DMS 273 (cell line): ENCODE measurements at regions not wholly inside any gene's neighbourhood (a gene's known extent, or its start where the extent isn't known, plus 50 kb on each side); places are given as distances from the start of the nearest gene placed in this dataset.

Experiments used
- DNase-seq: peaks from one replicate; lab custom pipeline; 2025; ENCODE audit not compliant: unreplicated experiment; lab: John Stamatoyannopoulos, UW

DNA sequence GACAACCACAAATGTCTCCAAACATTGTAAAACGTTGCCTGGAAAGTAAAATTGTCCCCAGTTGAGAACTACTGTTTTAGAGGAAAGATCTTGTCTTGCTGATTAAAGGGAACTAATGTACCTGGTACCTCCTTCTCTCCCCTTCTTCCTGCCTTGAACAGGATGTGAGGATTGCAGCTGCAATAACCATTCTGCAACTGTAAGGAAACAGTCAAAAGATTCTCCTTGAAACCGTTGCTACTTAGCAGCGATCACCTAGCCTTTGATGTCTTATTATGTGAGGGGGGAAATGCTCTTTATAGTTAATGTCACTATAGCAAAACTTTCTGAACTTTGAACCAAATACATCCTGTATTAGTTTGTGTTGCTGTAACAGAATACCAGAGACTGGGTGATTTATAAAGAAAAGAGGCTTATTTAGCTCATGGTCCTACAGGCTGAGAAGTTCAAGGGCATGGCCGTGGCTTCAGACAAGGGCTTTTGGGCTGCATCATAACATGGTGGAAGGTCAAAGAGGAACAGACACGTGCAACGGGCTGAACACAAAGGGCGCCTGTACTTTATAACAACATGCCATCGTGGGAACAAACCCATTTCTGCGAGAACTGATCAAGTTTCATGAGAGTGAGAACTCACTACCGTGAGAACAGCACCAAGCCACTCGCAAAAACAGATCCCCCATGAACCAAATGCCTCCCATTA lies 54.2 kb upstream of the PARD3 start:
- no peak for DNase-seq

GRCh38 chr10:34868589-34868988 lies 53.5 kb upstream of the PARD3 start:
- DNase-seq, result no peak

- DNase-seq, result peak; percentile 90
These were observed 51.8 kb upstream of the PARD3 start for GRCh38 chr10:34866848-34867247.
